ENCODE measurements at regions not wholly inside any gene's neighbourhood (a gene's known extent, or its start where the extent isn't known, plus 50 kb on each side); places are given as distances from the start of the nearest gene placed in this dataset.

DNA sequence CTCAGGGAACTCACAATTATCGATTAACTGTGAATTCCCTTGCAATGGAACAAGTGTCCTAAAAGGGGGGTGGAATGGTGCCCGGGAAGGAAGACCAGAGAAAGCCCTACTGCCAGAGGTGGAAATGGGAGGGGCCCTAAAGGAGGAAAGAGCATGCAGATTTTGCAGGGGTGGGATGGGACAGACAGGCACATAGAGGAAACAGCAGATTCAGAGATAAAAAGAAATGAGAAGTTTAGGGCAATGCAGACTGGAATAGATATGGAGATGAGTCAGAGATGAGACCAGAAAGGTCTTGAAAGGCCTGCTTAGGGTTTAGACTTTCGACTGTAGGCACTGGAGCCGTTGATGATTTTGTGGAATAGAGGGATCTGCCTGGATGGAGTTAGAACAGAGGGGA, 57.4 kb upstream of the PITX2 start (continued):
- no peak for TF ChIP-seq ATF3 (IDR thresholded peaks at IDR 0.05)
- TF ChIP-seq HNF4A (conservative IDR thresholded peaks at IDR 0.05) = no peak
- no peak for TF ChIP-seq JUND (IDR thresholded peaks at IDR 0.05)
- no peak for TF ChIP-seq RXRA (IDR thresholded peaks at IDR 0.05)

DNA sequence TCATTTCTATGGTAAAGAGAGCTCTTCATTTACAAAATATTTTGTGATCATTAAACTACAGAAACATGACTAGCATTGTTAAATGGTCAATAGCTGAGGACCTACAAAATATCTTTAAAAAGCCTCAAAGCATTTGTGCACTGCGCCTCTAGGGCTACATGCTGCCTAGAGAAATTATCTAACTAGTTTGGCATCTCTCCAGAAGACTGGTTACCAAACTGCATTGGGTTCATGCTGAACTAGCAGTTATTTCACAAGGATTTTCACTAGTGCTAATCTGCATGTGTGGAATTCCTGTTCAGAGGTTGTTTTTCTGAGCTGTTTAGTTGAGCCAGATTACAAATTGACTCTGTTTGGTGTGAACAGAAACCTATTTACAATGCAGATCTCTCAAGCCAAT, 58.5 kb upstream of the PITX2 start:
- Histone ChIP-seq H3K9me3 (ENCODE audit: control insufficient read depth in 4 of 4, low read length in 3 of 4) (no peaks in the 10 kb centered on the region), H3K4me1 (ENCODE audit: control insufficient read depth in 4 of 4, insufficient read depth in 4 of 4, low read length in 3 of 4) (no peaks in the 10 kb centered on the region), H3K27ac (ENCODE audit: low read depth in 1 of 2, low read length in 2 of 2) (no peak overlapping the region), H3K27me3 (ENCODE audit: control insufficient read depth in 4 of 4, insufficient read depth in 4 of 4, low read length in 3 of 4) (peaks cover 0 to 12% (median 0%) of the 10 kb centered on the region in 4 donors), H3K9ac (ENCODE audit: low read depth in 1 of 2, low read length in 2 of 2) (no peak overlapping the region), H3K4me3 (ENCODE audit: low read depth in 1 of 3, low read length in 3 of 3) (no peak overlapping the region), H3K36me3 (ENCODE audit: control insufficient read depth in 4 of 4, insufficient read depth in 3 of 4, low read depth in 1 of 4, low read length in 3 of 4) (no peaks in the 10 kb centered on the region)
- TF ChIP-seq NR2F2 (IDR thresholded peaks at IDR 0.05) = no peak
- TF ChIP-seq, protein P1, sequence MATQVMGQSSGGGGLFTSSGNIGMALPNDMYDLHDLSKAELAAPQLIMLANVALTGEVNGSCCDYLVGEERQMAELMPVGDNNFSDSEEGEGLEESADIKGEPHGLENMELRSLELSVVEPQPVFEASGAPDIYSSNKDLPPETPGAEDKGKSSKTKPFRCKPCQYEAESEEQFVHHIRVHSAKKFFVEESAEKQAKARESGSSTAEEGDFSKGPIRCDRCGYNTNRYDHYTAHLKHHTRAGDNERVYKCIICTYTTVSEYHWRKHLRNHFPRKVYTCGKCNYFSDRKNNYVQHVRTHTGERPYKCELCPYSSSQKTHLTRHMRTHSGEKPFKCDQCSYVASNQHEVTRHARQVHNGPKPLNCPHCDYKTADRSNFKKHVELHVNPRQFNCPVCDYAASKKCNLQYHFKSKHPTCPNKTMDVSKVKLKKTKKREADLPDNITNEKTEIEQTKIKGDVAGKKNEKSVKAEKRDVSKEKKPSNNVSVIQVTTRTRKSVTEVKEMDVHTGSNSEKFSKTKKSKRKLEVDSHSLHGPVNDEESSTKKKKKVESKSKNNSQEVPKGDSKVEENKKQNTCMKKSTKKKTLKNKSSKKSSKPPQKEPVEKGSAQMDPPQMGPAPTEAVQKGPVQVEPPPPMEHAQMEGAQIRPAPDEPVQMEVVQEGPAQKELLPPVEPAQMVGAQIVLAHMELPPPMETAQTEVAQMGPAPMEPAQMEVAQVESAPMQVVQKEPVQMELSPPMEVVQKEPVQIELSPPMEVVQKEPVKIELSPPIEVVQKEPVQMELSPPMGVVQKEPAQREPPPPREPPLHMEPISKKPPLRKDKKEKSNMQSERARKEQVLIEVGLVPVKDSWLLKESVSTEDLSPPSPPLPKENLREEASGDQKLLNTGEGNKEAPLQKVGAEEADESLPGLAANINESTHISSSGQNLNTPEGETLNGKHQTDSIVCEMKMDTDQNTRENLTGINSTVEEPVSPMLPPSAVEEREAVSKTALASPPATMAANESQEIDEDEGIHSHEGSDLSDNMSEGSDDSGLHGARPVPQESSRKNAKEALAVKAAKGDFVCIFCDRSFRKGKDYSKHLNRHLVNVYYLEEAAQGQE (IDR thresholded peaks at IDR 0.05) = no peak
- no peak for TF ChIP-seq TAF1 (conservative IDR thresholded peaks at IDR 0.05)
- no peak for TF ChIP-seq ZBTB33 (IDR thresholded peaks at IDR 0.05)
- no peak for TF ChIP-seq EGR1 (IDR thresholded peaks at IDR 0.05; ENCODE audit: low read depth in 2 of 2)
- no peak for TF ChIP-seq SP1 (IDR thresholded peaks at IDR 0.05)
- TF ChIP-seq RXRA (IDR thresholded peaks at IDR 0.05) = no peak
- no peak for TF ChIP-seq YY1 (IDR thresholded peaks at IDR 0.05)
- no peak for TF ChIP-seq ATF3 (IDR thresholded peaks at IDR 0.05)
- TF ChIP-seq GABPA (IDR thresholded peaks at IDR 0.05 in 1 of 2, conservative IDR thresholded peaks at IDR 0.05 in 1 of 2) = no peak
- TF ChIP-seq RAD21 (IDR thresholded peaks at IDR 0.05) = no peak
- TF ChIP-seq HNF4A (conservative IDR thresholded peaks at IDR 0.05) = no peak
- no peak for TF ChIP-seq FOXA2 (IDR thresholded peaks at IDR 0.05)
- TF ChIP-seq, protein P2, sequence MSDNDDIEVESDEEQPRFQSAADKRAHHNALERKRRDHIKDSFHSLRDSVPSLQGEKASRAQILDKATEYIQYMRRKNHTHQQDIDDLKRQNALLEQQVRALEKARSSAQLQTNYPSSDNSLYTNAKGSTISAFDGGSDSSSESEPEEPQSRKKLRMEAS (IDR thresholded peaks at IDR 0.05) = no peak
- no peak for TF ChIP-seq JUND (IDR thresholded peaks at IDR 0.05)
- 74% methylated on average over 1 of the region's 1 CpG for WGBS
- DNase-seq (ENCODE audit: low spot score) = no peak

GRCh38 chr4:110682311-110682710, 59.4 kb upstream of the PITX2 start:
- H3K27ac ChIP-seq (ENCODE audit: low read depth in 1 of 2, low read length in 2 of 2) = no peak overlapping the region
- 75% methylated on average over 1 of the region's 1 CpG for WGBS
- H3K27me3 ChIP-seq (ENCODE audit: control insufficient read depth in 4 of 4, insufficient read depth in 4 of 4, low read length in 3 of 4) = peaks cover 0 to 12% (median 0%) of the 10 kb centered on the region in 4 donors
- no peaks in the 10 kb centered on the region for H3K9me3 ChIP-seq (ENCODE audit: control insufficient read depth in 4 of 4, low read length in 3 of 4)
- H3K4me1 ChIP-seq (ENCODE audit: control insufficient read depth in 4 of 4, insufficient read depth in 4 of 4, low read length in 3 of 4) = no peaks in the 10 kb centered on the region
- no peaks in the 10 kb centered on the region for H3K36me3 ChIP-seq (ENCODE audit: control insufficient read depth in 4 of 4, insufficient read depth in 3 of 4, low read depth in 1 of 4, low read length in 3 of 4)
- TF ChIP-seq SP1 (IDR thresholded peaks at IDR 0.05) (no peak), RAD21 (IDR thresholded peaks at IDR 0.05) (no peak), GABPA (IDR thresholded peaks at IDR 0.05 in 1 of 2, conservative IDR thresholded peaks at IDR 0.05 in 1 of 2) (no peak), ZBTB33 (IDR thresholded peaks at IDR 0.05) (no peak), TAF1 (conservative IDR thresholded peaks at IDR 0.05) (no peak), HNF4A (conservative IDR thresholded peaks at IDR 0.05) (no peak), YY1 (IDR thresholded peaks at IDR 0.05) (no peak)
- TF ChIP-seq, protein P1 (IDR thresholded peaks at IDR 0.05) = no peak
- H3K9ac ChIP-seq (ENCODE audit: low read depth in 1 of 2, low read length in 2 of 2) = no peak overlapping the region
- DNase-seq (ENCODE audit: low spot score) = no peak
- H3K4me3 ChIP-seq (ENCODE audit: low read depth in 1 of 3, low read length in 3 of 3) = no peak overlapping the region

Data from liver (tissue), 7 donors.